NCI-H1436 treated with DMSO at 0.1 percent for 48 hours (cell line): ENCODE measurements at regions not wholly inside any gene's neighbourhood (a gene's known extent, or its start where the extent isn't known, plus 50 kb on each side); places are given as distances from the start of the nearest gene placed in this dataset.

Experiments used
- DNase-seq: peaks from one replicate; lab custom pipeline; 2025; lab: John Stamatoyannopoulos, UW

DNA sequence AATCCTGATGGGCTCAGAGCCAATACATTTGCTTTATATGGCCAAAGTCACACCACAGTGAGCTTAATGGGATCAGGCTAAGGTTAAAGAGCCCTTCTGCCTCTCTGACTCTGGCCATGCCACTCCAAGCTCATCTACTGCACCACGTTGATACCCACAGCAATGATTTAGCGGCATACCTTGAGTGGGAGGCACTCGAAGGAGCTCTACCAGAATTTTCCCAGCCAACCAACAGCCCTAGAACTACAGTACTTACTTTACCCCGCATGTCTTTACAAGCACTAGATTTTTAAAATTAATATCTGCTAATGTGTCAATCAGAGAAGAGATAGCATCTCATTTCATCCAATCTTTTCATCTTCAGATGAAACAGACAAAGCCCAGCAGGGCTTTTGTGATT lies 300.5 kb downstream of the GRIN2B start:
- DNase-seq, result no peak

DNA sequence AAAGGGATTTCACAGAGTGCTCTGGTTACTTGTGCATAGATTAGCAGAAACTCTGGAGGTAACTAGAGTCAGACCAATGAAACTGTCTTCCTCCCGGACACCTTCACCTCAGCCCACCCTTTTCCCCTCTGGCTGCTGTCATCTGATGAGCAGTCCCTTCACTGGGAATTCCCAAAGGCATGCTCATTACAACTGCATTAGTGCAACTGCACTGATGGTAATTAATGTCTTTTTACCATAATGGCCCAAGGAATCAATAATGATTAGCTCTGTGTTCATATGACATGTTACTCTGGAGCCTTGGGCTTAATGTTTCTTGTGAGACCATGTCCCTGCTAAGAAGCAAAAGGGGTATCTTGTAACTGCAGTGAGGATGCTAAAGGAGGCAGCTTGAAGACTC lies 304.5 kb downstream of the GRIN2B start:
- DNase-seq, result no peak

DNA sequence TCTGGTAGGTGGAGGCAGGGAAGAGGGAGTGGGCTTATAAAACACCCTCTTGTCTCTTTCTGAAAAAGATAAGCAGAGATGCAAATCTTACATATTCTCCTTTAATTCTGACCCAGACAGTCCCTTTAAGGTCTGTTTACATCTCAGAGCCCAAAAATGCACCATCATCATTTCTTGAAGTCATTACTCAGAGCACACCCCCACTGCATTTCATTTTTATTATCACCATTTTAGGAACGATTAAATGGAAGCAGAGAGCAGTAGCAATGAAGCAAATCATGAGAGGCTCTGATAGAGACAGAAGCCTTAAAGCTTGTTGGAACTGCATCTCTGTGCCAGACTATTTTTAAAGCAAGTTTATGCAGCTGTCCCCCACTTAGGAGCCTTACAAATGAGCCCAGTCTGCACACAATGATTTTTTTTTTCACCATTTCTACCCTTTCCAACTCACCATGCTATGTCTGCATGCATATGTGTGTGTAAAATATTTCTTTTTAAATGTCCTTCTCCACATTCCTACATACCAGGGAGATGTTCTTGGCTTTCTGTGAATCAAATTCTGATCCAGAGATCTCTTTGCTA lies 311.0 kb downstream of the GRIN2B start:
- DNase-seq, result no peak

DNA sequence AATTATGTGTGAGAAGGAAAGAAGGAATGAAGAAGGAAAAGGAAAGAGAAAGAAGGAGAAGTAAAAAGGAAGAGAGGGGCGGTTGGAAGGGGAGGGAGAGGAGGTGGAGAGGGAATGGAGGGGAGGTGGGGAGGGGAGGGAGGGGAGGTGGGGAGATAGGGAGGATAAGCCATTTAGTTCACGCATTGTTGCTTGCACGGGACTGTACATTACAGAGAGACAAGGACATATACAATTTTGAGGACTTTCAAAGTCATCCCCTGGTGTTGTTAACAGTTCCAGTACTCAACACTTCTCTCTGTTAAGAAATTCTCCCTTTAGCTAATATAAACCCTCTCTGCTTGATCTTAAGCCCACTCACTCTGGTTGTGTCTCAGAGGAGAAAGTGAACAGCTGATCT lies 312.5 kb downstream of the GRIN2B start:
- DNase-seq, result no peak

DNA sequence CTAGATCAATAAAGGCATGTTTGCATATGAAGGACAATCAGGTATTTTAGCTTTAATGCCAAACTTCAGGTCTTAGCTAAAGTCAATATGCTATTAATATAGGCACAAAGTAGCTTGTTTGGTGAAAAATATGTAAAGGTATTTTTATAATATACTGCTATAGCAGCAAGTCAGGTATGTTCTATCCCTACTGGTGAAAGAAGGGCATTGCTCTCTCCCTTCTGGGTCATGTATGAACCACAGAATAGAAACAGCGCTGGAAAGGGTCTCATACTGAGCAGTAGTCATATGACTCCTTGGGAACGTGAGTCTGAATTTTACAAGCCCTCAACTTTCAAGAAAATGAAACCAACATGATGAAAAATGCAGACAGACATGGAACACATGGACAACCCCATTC lies 314.6 kb downstream of the GRIN2B start:
- DNase-seq, result no peak

DNA sequence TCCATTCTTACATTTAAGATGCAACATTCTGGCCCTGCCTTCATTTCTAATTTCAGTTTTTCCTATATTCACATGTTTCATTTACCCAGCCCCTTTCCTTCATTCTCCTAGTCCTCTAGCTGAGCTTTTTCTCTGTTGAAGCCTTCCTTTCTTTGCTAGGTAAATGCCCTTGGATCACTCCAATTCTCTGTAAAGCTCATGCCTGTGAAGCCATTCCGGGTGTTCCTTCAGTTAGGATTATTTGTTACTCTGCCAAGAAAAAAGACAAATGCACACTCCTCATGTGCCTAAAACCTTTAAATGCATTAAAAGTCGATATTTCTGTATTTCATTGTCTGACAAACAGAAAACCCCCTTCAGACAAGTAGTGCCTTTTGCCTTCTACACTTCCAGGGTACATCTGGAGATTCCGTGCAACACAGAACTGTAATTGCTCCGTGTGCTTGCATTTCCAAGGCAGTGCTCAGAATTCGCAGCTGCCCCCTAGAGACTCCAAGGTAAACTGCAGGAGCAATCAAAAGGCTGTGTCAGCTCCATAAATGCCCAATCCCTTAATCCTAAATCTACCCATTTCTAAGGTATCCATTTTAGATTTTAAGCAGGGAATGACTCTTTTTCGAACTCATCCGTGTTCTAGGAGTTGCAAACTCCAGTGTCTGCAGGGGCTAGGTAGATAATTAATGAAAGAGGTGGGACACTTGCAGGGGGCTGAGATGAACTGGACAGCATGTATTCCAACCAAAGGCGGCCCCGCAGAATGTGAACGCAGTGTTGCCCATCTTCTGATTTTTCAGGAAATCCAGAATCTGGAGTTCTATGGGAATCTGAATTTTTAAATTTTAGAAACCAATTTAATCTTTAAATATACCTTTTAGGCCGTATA lies 320.2 kb downstream of the GRIN2B start:
- no peak for DNase-seq

DNA sequence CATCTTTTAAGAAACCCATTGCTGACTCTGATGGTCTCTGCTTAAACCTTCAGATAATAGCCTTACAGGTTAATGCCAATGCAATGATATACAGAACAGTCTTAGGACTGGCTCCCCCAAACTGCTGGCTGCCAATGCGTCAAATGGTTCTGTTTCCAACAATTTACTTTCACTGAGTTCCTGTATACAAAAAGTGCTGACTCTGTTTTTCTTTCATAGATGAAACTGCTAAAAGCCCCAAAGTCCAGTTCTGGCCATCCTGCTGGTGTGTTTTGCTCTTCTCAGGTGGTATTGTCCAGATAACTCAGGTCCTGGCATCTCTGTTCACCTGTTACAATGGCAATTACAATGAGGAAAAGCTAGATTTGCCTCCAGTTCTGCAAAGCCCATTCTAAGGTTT lies 326.9 kb downstream of the GRIN2B start:
- DNase-seq, result no peak

DNA sequence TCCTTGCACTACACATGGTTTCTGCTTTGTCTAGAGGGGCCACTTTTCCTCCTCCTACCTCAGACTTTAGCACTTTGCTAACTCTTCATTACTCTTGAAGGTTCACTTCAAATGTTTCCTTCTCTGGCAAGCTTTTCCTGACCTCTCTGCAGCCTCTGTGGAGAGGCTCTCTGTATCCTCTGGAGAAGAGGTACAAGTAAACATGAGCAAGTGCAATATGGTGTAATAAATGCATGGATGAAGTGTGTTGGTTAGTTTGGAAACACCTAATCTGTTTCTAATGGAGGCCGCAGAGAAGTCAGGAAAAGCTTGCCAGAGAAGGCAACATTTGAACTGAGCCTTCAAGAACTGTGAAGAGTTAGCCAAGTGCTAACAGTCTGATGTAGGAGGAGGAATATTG lies 329.3 kb downstream of the GRIN2B start:
- no peak for DNase-seq

DNA sequence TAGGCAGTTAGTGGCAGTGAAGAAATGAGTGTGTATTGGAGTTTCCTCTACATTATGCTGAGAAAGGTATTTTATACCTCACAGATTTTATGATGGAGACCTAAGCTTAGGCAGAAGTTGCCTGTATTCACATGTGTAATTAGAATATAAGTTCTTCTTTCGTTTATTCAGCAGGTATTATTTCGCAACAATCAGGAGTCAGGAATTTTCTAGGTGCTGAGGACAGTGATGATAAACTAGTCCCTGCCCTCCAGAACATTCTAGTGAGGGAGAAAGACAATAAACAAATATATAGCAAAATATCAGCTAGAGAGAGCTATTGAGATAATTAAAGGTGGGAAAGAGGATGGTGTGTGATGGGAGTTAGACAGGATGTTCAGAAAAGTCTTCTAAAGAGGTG lies 345.7 kb downstream of the GRIN2B start:
- no peak for DNase-seq

DNA sequence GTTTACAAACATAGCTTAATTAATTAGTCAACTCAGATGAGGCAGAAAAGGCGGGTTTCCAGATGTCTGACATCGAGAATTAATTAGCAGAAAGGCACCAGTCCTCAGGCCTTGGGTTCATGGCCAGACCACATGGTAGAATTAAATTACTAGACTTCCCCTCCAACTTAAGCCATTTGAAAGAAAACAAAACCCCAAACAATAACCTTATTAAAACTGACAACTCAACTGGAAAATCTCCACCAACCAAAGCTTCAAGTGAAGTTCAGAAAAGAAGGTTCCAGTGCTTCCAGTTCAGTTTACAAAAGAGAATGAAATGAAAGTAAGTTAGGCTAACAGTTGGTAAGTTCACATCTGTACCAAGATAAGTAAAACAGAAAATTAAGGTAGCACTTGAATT lies 349.5 kb downstream of the GRIN2B start:
- no peak for DNase-seq

DNA sequence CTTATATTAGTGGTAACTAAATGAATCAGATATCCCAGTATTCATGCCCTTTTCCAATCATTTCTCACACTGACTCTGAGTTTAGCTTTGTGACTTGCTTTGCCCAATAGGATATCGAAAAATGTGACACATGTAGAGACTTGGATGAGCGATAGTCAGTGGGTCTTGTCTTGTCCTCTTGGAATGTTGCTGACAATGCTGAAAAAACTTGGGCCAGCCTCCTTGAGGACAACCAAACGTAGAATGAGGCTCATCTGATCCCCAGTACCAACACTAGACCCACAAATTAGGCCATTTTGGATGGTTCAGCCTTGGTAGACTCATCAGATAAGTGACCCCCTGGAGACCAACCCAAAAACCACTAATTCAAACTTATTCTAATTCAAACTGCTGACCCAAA lies 351.0 kb downstream of the GRIN2B start:
- no peak for DNase-seq

DNA sequence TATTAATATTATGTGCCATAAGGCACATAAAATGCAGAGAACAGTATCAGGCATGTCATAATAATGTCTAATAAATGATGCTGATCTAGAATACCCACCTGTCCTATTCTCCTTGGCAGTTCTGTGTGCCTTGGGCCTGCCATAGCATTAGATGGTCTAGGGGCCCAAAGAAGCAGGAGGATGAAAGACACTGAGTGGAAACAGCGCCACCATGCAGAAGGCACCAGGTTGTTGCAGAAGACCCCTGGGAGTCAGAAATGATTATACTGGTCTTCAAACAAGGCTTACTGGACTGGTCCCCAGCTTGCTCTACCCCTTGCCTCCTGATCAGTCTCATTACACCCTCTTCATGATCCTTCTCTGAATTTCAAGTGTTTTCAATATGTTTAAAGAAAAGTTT lies 353.3 kb downstream of the GRIN2B start:
- DNase-seq, result no peak

DNA sequence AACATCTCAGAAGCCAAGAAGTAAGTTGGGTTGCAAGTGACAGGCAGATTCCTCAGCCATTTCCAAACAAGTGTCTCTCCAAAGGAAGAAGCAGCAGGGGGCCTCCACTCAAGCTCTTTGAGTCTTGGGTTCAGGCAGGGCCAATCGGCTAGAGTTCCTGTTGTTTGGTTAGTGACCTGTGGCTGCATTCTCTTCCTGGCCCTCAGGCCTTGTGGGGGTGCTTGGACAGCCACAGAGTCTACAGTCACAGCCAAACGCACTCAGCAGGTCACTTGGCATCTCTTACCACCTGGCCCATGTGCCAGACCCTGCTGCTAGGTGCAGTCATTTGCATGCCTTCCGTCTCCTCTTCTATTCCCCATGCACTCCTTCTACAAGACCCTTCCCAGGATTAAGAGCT lies 353.9 kb downstream of the GRIN2B start:
- no peak for DNase-seq

DNA sequence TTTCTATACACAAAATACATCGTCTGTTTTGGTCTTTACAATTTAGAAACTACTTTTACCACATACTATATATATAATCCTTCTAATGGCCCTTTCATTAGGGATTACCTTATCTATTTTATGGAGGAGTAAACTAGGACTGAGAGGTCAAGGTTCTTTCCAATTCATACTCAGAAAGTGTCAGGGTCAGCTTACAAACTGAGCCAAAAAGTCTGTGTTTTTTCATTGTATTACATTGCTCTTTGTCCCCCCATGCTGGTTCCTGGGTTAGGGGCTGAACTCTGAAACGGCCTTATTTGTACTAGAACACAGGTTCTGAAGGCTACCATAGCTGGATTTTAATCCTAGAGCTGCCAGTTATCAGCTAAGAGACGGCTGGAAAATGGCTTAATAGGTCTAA lies 368.1 kb downstream of the GRIN2B start:
- no peak for DNase-seq

DNA sequence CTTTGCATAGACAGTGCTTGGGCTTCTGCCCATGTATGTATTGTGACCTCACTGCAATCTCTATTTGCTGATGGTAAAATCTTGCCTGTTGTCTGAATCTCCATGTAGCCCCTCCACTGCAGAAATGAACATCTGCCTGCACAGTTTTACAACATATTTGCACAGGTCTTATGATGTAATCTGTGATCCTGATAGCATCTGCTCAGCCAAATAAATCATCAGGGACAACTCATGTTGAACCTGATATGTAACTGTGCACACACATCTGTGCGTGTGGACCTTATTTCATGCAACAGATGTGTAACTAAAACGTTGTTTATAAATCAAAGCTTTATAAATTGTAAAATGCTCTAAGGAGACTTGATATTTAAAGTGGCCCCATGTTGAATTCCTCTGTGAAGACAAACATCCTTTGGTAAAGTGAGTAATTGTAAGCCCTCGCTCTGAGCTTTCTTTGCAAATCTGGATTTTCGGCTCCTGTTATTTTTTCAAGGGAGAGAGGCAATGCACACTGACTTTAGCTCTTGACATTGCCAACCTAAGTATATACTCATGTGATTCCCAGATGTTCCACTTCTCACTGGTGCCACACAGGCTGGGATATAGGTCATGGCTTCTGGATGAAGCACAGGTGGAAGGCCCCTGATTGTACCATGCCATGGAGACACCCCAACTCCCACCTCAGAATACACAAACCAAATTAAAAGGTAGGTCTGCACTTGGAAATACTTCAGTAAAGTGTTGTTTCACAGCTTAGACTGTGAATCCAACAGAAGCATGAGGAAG lies 371.3 kb downstream of the GRIN2B start:
- DNase-seq, result no peak

DNA sequence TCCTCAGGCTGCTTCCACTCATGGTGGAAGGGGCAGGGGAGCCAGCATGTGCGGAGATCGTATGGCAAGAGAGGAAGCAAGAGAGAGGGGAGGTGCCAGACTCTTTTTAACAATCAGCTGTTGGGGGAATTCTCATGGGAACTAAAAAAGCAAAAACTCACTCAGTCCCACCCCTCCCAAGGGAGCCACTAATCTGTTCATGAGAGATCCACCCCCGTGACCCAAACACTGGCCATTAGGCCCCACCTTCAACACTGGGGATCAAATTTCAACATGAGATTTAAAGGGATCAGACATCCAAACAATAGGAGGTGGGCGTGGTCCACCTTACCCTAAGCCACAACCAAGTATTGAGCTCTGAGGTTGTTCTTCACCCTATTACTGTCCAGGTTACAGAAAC lies 375.1 kb downstream of the GRIN2B start:
- DNase-seq, result no peak

DNA sequence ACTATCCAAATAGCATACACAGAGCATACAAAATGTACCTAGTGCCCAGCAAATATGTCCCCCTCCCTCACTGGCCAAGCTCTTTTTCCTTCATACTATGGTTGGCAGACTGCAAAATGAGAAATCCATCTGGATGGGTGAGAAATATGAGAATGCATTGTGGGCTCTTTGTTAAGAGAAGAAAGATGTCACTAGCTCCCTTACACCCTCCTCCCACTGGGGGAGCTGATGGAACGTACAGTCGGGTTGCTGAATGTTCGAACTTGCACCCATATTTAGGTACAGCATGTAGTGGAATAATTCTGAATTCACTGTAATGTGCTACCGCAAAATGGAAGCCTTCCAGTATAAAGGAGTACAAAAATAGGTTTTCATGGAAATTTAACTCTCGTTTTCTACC lies 377.4 kb downstream of the GRIN2B start:
- no peak for DNase-seq

DNA sequence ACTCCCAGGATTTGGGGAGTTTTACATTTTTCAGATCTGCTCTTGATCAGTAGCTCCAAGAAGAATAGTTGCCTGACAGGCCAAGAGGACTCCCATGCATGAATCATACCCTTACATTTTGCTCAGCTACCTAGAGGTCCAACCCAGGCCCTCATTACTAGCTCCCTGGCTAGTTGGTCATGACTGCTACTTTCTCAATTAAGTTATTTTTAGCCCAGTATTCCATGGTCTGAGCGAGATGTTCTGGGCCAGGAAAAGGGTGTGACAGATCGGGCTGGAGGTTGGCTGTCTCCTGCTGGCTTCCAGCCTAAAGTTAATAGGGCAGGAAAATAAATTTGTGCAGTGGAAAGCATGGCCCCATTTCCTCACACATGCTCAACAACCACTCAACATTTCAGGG lies 379.2 kb downstream of the GRIN2B start:
- DNase-seq, result no peak

DNA sequence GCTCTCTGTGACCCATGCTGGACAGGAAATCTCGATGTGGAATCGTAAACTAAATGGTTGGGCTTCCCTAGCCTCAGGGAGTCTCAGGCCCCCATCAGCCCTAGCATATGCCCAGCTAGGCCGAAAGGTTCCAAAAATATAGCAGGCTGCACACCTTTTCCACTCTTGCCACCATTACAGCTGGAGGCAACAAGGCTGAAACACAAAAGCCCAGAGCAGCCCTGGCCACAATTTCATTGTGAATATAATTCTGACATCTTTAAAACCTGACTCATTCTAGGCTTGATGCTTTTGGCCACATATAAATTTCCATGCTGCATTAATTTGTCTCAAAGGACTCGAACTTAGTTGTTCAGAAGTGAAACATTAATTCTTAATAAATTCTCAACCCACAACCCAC lies 382.2 kb downstream of the GRIN2B start:
- DNase-seq, result no peak

DNA sequence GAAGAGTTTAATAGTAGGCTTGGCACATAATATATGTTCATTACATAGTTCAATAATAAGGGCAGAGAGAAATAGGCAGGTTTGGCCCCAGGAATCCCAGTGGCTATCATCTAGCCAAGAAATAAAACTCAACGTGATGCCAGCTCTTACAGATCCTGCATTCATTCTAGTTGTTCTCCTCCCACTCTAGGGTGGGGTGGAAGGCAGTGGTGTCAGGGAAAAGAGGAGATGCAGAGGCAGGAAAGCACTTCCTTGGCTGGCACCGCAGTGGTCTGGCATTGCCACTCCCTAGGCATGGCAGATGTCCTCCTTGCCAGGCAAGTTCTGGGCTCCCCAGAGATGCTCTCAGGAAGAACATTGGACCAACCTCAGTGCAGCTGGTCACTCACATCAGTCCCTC lies 383.6 kb downstream of the GRIN2B start:
- DNase-seq, result no peak

DNA sequence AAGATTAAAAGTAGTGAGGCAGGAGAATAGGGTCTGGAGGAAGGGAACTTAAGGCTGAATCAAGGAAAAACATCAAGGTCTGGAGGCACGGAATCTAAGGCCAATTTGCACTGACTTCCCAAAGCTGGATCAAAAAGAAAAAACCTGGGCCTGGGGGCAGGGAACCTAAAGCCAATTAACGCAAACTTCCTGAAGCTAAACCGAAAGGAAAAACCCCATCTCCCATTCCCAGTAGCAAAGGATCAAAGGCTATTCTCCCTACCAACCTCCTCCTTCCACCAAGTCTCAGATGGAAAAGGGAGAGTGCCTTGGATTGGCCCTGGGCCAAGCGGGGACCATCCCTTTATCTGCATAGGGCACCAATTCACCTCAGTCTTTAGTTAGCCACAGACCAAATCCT lies 384.2 kb downstream of the GRIN2B start:
- DNase-seq, result no peak

DNA sequence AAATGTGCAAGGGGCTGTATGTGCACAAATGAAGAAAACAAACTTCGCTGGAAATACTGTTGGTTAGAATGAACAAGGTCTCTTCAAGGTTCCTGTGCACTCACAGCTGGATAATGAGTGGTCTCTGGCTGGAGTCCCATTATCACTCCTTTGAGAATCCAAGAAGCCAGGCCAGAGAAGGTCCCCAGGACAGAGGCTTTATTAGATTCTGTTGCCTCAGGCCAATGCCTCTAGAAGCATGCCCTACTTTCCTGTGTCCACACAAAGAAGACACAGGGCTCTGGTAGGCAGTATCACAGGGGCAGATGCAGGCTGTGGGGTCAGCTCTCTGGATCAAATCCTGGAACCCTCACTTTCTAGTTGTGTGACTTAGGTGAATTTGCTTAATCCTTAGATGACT lies 384.7 kb downstream of the GRIN2B start:
- no peak for DNase-seq
